ENCODE measurements at regions not wholly inside any gene's neighbourhood (a gene's known extent, or its start where the extent isn't known, plus 50 kb on each side); places are given as distances from the start of the nearest gene placed in this dataset.

GRCh38 chr9:129328355-129329042 lies 150.4 kb upstream of the IER5L start:
- TF ChIP-seq CTCF (IDR thresholded peaks at IDR 0.05): no peak
- TF ChIP-seq POLR2A (IDR thresholded peaks at IDR 0.05): no peak
